Muscle of leg (tissue), 3 donors: ENCODE measurements at regions not wholly inside any gene's neighbourhood (a gene's known extent, or its start where the extent isn't known, plus 50 kb on each side); places are given as distances from the start of the nearest gene placed in this dataset.
"Not testable (repeated sequence)": the region's sequence is repeated elsewhere in the genome, so short reads cannot be mapped to it uniquely, and the experiment has no call there.

Experiments used
- DNase-seq: peaks from one replicate; pipeline ENCODE4 v3.0.0; 2013
- H3K27ac ChIP-seq: one replicate; pipeline ENCODE4 v1.5.1; 2013; ENCODE audit warnings: mild to moderate bottlenecking, low read length, control low read depth
- H3K27me3 ChIP-seq: one replicate; pipeline ENCODE4 v1.6.1; 2013; ENCODE audit warnings: low read length; ENCODE audit not compliant: control insufficient read depth, insufficient read depth
- H3K36me3 ChIP-seq: one replicate; pipeline ENCODE4 v1.6.1; 2013; ENCODE audit warnings: low read length; ENCODE audit not compliant: control insufficient read depth, insufficient read depth
- H3K4me1 ChIP-seq: one replicate; pipeline ENCODE4 v1.6.1; 2013; ENCODE audit warnings: low read length; ENCODE audit not compliant: control insufficient read depth, insufficient read depth
- H3K4me3 ChIP-seq: one replicate; pipeline ENCODE4 v1.5.1; 2013; ENCODE audit warnings: low read length, control low read depth
- H3K9me3 ChIP-seq: replicated peaks from 2 replicates; pipeline ENCODE4 v1.6.1; 2013; ENCODE audit warnings: low read depth, low read length; ENCODE audit not compliant: control insufficient read depth
- WGBS: methylation state at CpG from one replicate; pipeline ENCODE4 v1.1.5; 2013; ENCODE audit warnings: missing lambda C conversion rate; ENCODE audit not compliant: insufficient coverage; 5-methylcytosine and 5-hydroxymethylcytosine counted together

- H3K4me1 ChIP-seq = no peaks in the 10 kb centered on the region
- H3K27ac ChIP-seq = no peak overlapping the region
- DNase-seq = no peak
- WGBS = no CpG with 5 or more reads among the region's 1 CpG
- no peak overlapping the region for H3K4me3 ChIP-seq
- no peaks in the 10 kb centered on the region for H3K27me3 ChIP-seq
- H3K36me3 ChIP-seq = no peaks in the 10 kb centered on the region
- H3K9me3 ChIP-seq = no peaks in the 10 kb centered on the region
Measured at GRCh38 chr21:28385845-28386244, 606.8 kb downstream of the LTN1 start.

DNA sequence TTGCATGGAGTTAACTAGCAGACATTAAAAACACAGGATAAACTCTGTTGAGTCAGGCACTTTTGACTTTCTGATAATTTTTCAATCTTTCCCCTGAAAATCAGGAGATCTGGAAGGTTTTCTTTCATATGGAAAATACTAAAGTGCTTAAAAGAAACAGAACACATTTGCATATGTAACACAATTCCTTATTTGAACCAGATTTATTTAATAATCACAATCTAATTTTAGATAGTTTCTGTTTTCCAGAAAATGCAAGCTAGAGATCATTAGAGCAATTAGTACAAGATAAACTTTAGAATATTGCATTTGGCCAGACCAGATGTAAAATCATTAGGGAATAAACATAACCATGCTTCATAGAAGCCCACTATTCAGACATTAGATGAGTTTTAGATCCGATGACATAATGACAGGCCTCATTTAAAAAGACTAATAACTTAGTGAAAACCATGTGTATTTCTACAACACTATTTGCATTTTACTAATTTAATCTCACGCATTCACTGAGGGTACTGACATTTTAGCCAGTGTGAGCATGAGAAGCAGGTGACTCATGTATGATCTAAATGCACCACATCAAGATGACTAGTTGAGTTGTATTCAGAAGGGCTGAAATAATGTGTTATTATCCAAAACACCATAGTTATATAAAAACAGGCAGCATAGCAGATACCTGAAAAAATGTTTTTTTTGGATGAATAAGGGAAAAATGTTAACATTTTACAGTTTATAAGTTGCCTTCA, 611.5 kb downstream of the LTN1 start:
- H3K9me3 ChIP-seq, H3K27me3 ChIP-seq, H3K36me3 ChIP-seq, H3K27ac ChIP-seq, DNase-seq, H3K4me3 ChIP-seq, H3K4me1 ChIP-seq: not testable (repeated sequence)
- WGBS = no CpG with 5 or more reads among the region's 2 CpGs

GRCh38 chr21:28380241-28380640, 612.4 kb downstream of the LTN1 start:
- Histone ChIP-seq H3K36me3 (no peaks in the 10 kb centered on the region), H3K9me3 (no peaks in the 10 kb centered on the region), H3K27ac (no peak overlapping the region), H3K27me3 (no peaks in the 10 kb centered on the region), H3K4me3 (no peak overlapping the region), H3K4me1 (no peaks in the 10 kb centered on the region)
- DNase-seq = no peak
- WGBS = 80% methylated on average over 5 of the region's 7 CpGs

DNA sequence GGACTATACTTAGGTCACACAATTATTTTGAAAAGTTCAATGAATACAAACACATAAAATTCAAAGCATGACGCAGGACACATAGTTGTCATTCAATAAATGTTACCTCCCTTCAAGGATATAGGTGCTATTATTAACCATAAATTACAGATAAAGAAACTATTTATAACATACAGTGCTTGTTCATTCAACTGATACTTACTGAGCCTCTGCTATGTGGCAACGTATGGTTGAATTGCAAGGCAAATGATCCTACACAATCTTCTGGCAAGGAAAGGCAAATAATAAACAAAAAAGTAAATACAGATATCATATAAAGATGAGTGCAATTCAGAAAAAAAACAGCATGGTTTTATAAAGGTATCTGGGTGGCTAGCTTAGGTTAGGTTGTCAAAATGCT, 614.7 kb downstream of the LTN1 start:
- no peaks in the 10 kb centered on the region for H3K36me3 ChIP-seq
- no CpG with 5 or more reads among the region's 2 CpGs for WGBS
- H3K9me3 ChIP-seq = no peaks in the 10 kb centered on the region
- H3K4me1 ChIP-seq = no peaks in the 10 kb centered on the region
- H3K27me3 ChIP-seq = no peaks in the 10 kb centered on the region
- no peak overlapping the region for H3K4me3 ChIP-seq
- H3K27ac ChIP-seq = no peak overlapping the region
- no peak for DNase-seq

DNA sequence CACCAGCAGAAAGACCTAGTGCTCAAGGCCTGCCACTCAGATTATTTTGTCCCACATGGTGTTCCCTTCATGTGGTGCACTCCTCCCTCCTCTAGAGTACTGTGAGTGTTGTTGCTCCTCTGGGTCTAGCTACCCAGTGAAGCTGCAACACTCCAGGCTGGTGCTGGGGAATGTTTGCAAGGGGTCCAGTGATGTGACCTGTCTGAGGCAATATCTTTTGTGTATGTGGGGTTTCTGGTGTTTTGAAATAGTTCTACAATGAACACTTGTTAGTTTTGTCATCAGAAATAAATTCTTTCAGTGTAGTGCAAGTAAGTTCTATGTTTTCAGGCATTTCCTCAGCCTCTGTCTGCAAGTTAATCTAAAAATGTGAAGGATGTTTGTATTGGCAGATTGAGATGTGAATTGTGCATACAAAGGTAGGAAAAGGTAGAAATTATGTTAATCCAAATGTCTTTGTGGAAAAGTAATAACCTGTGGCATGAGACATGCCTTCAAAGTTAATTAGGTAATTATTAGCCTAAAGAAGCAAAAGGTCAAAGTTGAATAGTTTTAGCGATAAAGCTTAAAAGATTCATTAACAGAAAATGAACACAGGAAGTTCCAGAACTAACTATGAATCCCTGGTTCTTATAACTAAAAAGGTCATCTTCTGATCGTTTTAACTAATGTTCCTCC, 616.8 kb downstream of the LTN1 start:
- Histone ChIP-seq H3K9me3 (peaks cover 4% of the 10 kb centered on the region), H3K27ac (no peak overlapping the region), H3K27me3 (no peaks in the 10 kb centered on the region), H3K4me3 (no peak overlapping the region), H3K4me1 (no peaks in the 10 kb centered on the region), H3K36me3 (no peaks in the 10 kb centered on the region)
- no peak for DNase-seq
- no CpG with 5 or more reads among the region's 2 CpGs for WGBS

DNA sequence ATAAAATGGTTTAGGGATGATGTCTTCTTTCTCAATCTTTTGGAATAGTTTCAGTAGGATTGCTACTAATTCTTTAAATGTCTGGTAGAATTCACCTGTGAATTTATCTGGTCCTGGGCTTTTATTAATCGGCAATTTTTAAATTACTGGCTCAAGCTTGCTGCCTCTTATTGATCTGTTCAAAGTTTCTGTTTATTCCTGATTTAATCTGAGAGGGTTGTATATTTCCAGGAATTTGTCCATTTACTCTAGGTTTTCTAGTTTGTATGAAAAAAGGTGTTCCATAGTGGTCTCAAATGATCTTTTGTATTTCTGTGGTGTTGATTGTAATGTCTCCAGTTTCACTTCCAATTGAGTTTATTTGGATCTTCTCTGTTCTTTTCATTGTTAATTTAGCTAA, 617.8 kb downstream of the LTN1 start:
- DNase-seq = no peak
- H3K36me3 ChIP-seq = no peaks in the 10 kb centered on the region
- no peaks in the 10 kb centered on the region for H3K27me3 ChIP-seq
- no peaks in the 10 kb centered on the region for H3K4me1 ChIP-seq
- no CpG with 5 or more reads among the region's 1 CpG for WGBS
- H3K9me3 ChIP-seq = peaks cover 4% of the 10 kb centered on the region
- no peak overlapping the region for H3K4me3 ChIP-seq
- H3K27ac ChIP-seq = no peak overlapping the region

- H3K4me3 ChIP-seq = no peak overlapping the region
- 100% methylated on average over 1 of the region's 4 CpGs for WGBS
- no peaks in the 10 kb centered on the region for H3K36me3 ChIP-seq
- peaks cover 4% of the 10 kb centered on the region for H3K9me3 ChIP-seq
- H3K4me1 ChIP-seq = no peaks in the 10 kb centered on the region
- no peak overlapping the region for H3K27ac ChIP-seq
- no peak for DNase-seq
- H3K27me3 ChIP-seq = no peaks in the 10 kb centered on the region
Measured at GRCh38 chr21:28371713-28372112, 621.0 kb downstream of the LTN1 start.

DNA sequence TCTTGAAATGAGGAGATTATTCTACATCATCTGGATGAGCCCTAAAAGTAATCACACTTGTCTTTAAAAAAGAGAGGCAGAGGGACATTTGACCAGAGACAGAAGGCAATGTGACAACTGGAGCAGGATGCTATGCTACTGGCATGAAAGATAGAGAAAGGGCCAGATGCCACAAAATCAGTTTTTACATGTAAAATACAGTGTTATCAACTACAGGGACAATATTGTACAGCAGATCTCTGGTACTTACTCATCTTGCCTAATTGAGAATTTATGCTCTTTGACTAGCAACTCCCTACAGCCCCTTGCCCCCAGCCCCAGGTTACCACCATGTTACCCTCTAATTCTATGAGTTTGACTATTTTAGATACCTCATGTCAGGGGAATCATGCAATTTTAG, 633.4 kb downstream of the LTN1 start:
- no peak for DNase-seq
- peaks cover 2% of the 10 kb centered on the region for H3K4me1 ChIP-seq
- H3K27ac ChIP-seq = no peak overlapping the region
- H3K9me3 ChIP-seq = no peaks in the 10 kb centered on the region
- no peaks in the 10 kb centered on the region for H3K36me3 ChIP-seq
- no peak overlapping the region for H3K4me3 ChIP-seq
- no peaks in the 10 kb centered on the region for H3K27me3 ChIP-seq

GRCh38 chr21:28358702-28359101, 634.0 kb downstream of the LTN1 start:
- no peak overlapping the region for H3K27ac ChIP-seq
- H3K4me3 ChIP-seq = no peak overlapping the region
- H3K4me1 ChIP-seq = peaks cover 2% of the 10 kb centered on the region
- WGBS = no CpG with 5 or more reads among the region's 4 CpGs
- no peaks in the 10 kb centered on the region for H3K27me3 ChIP-seq
- no peaks in the 10 kb centered on the region for H3K9me3 ChIP-seq
- no peaks in the 10 kb centered on the region for H3K36me3 ChIP-seq
- no peak for DNase-seq

- DNase-seq = peak; percentile 87
- H3K36me3 ChIP-seq = no peaks in the 10 kb centered on the region
- H3K4me1 ChIP-seq = peaks cover 2% of the 10 kb centered on the region
- WGBS = no CpG with 5 or more reads among the region's 1 CpG
- peak overlapping the region; percentile 49 for H3K27ac ChIP-seq
- H3K4me3 ChIP-seq = no peak overlapping the region
- H3K9me3 ChIP-seq = no peaks in the 10 kb centered on the region
- H3K27me3 ChIP-seq = no peaks in the 10 kb centered on the region
Measured at GRCh38 chr21:28358170-28358569, 634.5 kb downstream of the LTN1 start.
